SU-DHL-6 (cell line): ENCODE measurements at regions not wholly inside any gene's neighbourhood (a gene's known extent, or its start where the extent isn't known, plus 50 kb on each side); places are given as distances from the start of the nearest gene placed in this dataset.

ENCODE experiments used
- EZH2phosphoT487 ChIP-seq: fragments of 200-600 bp; sonication (generic), shearing (Covaris generic); conservative IDR thresholded peaks from 2 replicates; pipeline ENCODE4 v1.6.1; 2018; ENCODE audit warnings: mild to moderate bottlenecking, antibody characterized with exemption, low read length, moderate library complexity, mixed read lengths
- TF ChIP-seq, protein P1 (sequence below): fragments of 200-600 bp; sonication (generic); IDR thresholded peaks from one replicate; pipeline ENCODE4 v1.5.1; 2017; ENCODE audit warnings: antibody characterized with exemption, mild to moderate bottlenecking, low read length, moderate library complexity; ENCODE audit not compliant: insufficient read depth, poor library complexity, severe bottlenecking

DNA sequence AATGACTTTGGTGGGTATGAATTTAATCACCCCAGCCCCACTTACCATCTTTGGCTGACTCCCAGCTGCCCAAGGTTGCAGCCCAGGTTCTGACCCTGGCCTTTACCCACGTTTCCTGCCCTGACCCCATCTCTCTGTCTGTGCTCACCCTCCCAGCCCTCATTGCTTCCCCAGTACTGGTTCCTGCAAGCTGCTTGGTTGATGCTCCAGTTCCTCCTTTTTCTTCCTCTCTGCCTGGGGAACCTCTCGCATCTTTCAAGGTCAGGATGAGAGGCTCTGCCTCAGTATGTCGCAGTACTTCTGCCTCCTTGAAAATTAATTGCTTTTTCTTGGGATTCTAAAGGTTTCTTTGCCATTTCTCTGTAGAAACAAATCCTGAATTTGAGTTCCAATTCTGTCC lies 263.8 kb upstream of the ZNF32 start:
- TF ChIP-seq, protein P1, sequence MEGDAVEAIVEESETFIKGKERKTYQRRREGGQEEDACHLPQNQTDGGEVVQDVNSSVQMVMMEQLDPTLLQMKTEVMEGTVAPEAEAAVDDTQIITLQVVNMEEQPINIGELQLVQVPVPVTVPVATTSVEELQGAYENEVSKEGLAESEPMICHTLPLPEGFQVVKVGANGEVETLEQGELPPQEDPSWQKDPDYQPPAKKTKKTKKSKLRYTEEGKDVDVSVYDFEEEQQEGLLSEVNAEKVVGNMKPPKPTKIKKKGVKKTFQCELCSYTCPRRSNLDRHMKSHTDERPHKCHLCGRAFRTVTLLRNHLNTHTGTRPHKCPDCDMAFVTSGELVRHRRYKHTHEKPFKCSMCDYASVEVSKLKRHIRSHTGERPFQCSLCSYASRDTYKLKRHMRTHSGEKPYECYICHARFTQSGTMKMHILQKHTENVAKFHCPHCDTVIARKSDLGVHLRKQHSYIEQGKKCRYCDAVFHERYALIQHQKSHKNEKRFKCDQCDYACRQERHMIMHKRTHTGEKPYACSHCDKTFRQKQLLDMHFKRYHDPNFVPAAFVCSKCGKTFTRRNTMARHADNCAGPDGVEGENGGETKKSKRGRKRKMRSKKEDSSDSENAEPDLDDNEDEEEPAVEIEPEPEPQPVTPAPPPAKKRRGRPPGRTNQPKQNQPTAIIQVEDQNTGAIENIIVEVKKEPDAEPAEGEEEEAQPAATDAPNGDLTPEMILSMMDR: no peak
- no peak for TF ChIP-seq EZH2phosphoT487
